ENCODE measurements at regions not wholly inside any gene's neighbourhood (a gene's known extent, or its start where the extent isn't known, plus 50 kb on each side); places are given as distances from the start of the nearest gene placed in this dataset.
A peak's percentile ranks its signal among the peaks of the same experiment; 100 is the strongest.

DNA sequence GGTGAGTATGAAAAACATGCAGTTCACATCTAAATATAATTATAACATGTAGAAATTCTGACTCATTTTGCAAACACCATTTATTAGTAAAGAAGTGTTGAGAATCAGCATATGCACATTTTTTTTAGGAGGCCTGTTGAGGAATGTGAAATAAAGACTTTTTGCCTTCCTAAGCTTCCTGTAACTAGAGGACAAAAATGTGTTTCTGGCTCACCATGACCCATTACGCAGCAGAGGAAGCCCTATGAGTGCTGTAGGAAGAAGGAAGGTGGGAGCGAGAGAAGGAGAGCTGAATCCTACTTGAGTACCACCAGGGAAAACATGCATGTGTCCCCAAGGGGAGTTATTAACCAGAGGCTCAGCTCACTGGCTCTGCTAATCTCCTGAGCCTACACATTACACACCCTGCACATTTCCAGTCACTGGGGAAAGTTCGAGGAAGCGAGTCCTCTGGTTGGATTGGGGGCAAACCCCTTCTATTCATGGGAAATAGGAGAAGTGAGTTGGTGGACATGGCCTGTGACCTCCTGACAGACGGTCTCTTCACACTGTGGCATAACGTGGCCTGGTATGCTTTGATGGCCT, 540.5 kb upstream of the JAG1 start:
- Histone ChIP-seq H3K4me2 (no peak overlapping the region), H3K27ac (no peak overlapping the region), H3F3A (ENCODE audit: low read depth) (no peaks in the 10 kb centered on the region), H3K27me3 (no peaks in the 10 kb centered on the region), H3K9me3 (ENCODE audit: low read depth) (no peaks in the 10 kb centered on the region), H4K20me1 (ENCODE audit: low read depth) (no peaks in the 10 kb centered on the region), H3K4me1 (peaks cover 6% of the 10 kb centered on the region), H3K9ac (no peak overlapping the region), H3K36me3 (no peaks in the 10 kb centered on the region), H2AFZ (replicated peaks) (no peak overlapping the region), H3K4me3 (no peak overlapping the region), H3K79me2 (ENCODE audit: low read depth) (no peaks in the 10 kb centered on the region)
- no peaks in the 10 kb centered on the region for H3K9me3 Mint-ChIP-seq
- no peaks in the 10 kb centered on the region for H3K27me3 Mint-ChIP-seq (ENCODE audit: insufficient read depth, low read depth)
- H3K4me1 Mint-ChIP-seq: peaks cover 42% of the 10 kb centered on the region
- no peak for TF ChIP-seq EZH2 (IDR thresholded peaks at IDR 0.05)
- TF ChIP-seq EZH2phosphoT487 (IDR thresholded peaks at IDR 0.05): no peak
- TF ChIP-seq, protein P1, sequence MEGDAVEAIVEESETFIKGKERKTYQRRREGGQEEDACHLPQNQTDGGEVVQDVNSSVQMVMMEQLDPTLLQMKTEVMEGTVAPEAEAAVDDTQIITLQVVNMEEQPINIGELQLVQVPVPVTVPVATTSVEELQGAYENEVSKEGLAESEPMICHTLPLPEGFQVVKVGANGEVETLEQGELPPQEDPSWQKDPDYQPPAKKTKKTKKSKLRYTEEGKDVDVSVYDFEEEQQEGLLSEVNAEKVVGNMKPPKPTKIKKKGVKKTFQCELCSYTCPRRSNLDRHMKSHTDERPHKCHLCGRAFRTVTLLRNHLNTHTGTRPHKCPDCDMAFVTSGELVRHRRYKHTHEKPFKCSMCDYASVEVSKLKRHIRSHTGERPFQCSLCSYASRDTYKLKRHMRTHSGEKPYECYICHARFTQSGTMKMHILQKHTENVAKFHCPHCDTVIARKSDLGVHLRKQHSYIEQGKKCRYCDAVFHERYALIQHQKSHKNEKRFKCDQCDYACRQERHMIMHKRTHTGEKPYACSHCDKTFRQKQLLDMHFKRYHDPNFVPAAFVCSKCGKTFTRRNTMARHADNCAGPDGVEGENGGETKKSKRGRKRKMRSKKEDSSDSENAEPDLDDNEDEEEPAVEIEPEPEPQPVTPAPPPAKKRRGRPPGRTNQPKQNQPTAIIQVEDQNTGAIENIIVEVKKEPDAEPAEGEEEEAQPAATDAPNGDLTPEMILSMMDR (IDR thresholded peaks at IDR 0.05): no peak
- no peak for DNase-seq (ENCODE audit: low spot score)
- no peaks in the 10 kb centered on the region for H3K36me3 Mint-ChIP-seq
- peak overlapping the region; percentile 94 for H3K27ac Mint-ChIP-seq
- peak overlapping the region; percentile 27 for H3K4me3 Mint-ChIP-seq

DNA sequence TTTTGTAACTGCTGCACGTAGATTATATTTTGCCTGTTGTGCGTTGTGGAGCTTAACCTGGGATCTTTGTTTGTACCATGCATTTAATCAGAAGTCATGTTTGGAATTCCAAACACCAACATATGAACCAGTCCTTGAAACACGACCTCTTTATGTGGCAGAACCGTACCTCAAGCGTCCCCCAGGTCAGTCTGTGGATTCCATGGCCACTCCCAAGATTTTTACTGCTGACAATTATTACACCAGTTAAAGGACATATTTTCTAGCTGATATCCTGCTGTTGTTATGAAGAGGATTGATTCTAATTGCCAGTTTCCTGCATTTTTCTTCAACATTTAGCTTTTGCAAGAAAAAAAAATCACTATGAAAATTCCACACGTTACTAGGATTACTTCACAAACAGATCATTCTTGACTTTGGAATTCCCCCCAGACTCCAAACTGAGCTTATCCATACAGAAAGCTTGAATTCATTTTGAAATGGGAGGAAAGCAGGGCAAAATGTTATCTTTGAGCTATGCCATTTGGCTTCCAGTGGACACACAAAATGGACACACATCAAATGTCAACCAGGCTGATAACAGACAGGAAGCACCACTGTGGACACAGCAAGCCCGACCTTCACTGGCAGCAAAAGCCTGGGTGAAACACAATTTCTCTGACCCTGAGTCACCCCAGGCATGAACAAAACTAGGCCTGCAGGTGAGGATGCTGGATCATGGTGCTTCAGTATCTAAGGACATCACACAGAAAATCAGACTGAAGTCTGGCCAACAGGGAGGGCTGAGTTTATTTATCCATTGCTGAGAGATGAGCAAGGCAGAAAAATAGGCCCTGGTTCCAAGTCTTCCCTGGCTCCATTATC, 542.9 kb upstream of the JAG1 start:
- no peaks in the 10 kb centered on the region for H3K27me3 ChIP-seq
- no peaks in the 10 kb centered on the region for H3K36me3 ChIP-seq
- H3K9me3 ChIP-seq (ENCODE audit: low read depth): no peaks in the 10 kb centered on the region
- H3K27ac ChIP-seq: no peak overlapping the region
- Mint-ChIP-seq H3K9me3 (no peaks in the 10 kb centered on the region), H3K27ac (peak overlapping the region; percentile 39), H3K27me3 (ENCODE audit: insufficient read depth, low read depth) (peaks cover 3% of the 10 kb centered on the region), H3K4me1 (peaks cover 42% of the 10 kb centered on the region), H3K36me3 (no peaks in the 10 kb centered on the region), H3K4me3 (no peak overlapping the region)
- no peak overlapping the region for H2AFZ ChIP-seq (replicated peaks)
- TF ChIP-seq EZH2phosphoT487 (IDR thresholded peaks at IDR 0.05) (no peak), EZH2 (IDR thresholded peaks at IDR 0.05) (no peak)
- TF ChIP-seq, protein P1 (IDR thresholded peaks at IDR 0.05): no peak
- H3K79me2 ChIP-seq (ENCODE audit: low read depth): no peaks in the 10 kb centered on the region
- H4K20me1 ChIP-seq (ENCODE audit: low read depth): no peaks in the 10 kb centered on the region
- no peaks in the 10 kb centered on the region for H3F3A ChIP-seq (ENCODE audit: low read depth)
- no peak for DNase-seq (ENCODE audit: low spot score)
- no peak overlapping the region for H3K9ac ChIP-seq
- H3K4me1 ChIP-seq: peaks cover 6% of the 10 kb centered on the region
- no peak overlapping the region for H3K4me2 ChIP-seq
- no peak overlapping the region for H3K4me3 ChIP-seq

GRCh38 chr20:11217326-11218172, 543.8 kb upstream of the JAG1 start:
- H3K4me2 ChIP-seq: no peak overlapping the region
- no peak overlapping the region for H3K27ac ChIP-seq

More at GRCh38 chr20:11217326-11218172, 543.8 kb upstream of the JAG1 start:
- Histone ChIP-seq H3K9ac (no peak overlapping the region), H3K4me3 (no peak overlapping the region), H3K36me3 (no peaks in the 10 kb centered on the region), H4K20me1 (ENCODE audit: low read depth) (no peaks in the 10 kb centered on the region), H3F3A (ENCODE audit: low read depth) (no peaks in the 10 kb centered on the region), H2AFZ (replicated peaks) (no peak overlapping the region), H3K9me3 (ENCODE audit: low read depth) (no peaks in the 10 kb centered on the region), H3K79me2 (ENCODE audit: low read depth) (no peaks in the 10 kb centered on the region), H3K27me3 (no peaks in the 10 kb centered on the region), H3K4me1 (peaks cover 6% of the 10 kb centered on the region)
- H3K9me3 Mint-ChIP-seq: no peaks in the 10 kb centered on the region
- H3K27me3 Mint-ChIP-seq (ENCODE audit: insufficient read depth, low read depth): peaks cover 3% of the 10 kb centered on the region
- TF ChIP-seq EZH2phosphoT487 (IDR thresholded peaks at IDR 0.05) (no peak), EZH2 (IDR thresholded peaks at IDR 0.05) (no peak)
- TF ChIP-seq, protein P1 (IDR thresholded peaks at IDR 0.05): no peak
- no peak for DNase-seq (ENCODE audit: low spot score)
- peak overlapping the region; percentile 39 for H3K27ac Mint-ChIP-seq
- no peak overlapping the region for H3K4me3 Mint-ChIP-seq
- no peaks in the 10 kb centered on the region for H3K36me3 Mint-ChIP-seq
- peaks cover 38% of the 10 kb centered on the region for H3K4me1 Mint-ChIP-seq
